Right atrium auricular region (tissue), 2 donors: ENCODE measurements at regions not wholly inside any gene's neighbourhood (a gene's known extent, or its start where the extent isn't known, plus 50 kb on each side); places are given as distances from the start of the nearest gene placed in this dataset.

Source experiments
- DNase-seq: peaks from one replicate; pipeline ENCODE4 v3.0.0-alpha.2; 2019; ENCODE audit warnings: low spot score
- H3K27ac ChIP-seq, 2 donors: fragments of 200-600 bp; sonication (generic); 1 replicate in 1 of 2; 2 replicates in 1 of 2; pipeline ENCODE4 v1.5.1; 2016 to 2019
- H3K27me3 ChIP-seq, 2 donors: fragments of 200-600 bp; sonication (generic); one replicate each; pipeline versions ENCODE4 v1.5.1 to v1.6.0; 2017 to 2019
- H3K36me3 ChIP-seq: fragments of 200-600 bp; sonication (generic); one replicate; pipeline ENCODE4 v1.5.1; 2016
- H3K4me1 ChIP-seq, 2 donors: fragments of 200-600 bp; sonication (generic); one replicate each; pipeline versions ENCODE4 v1.5.1 to v1.6.0; 2017 to 2019
- H3K4me3 ChIP-seq, 2 donors: fragments of 200-600 bp; sonication (generic); 1 replicate in 1 of 2; 2 replicates in 1 of 2; pipeline ENCODE4 v1.5.1; 2017 to 2019; ENCODE audit warnings: mild to moderate bottlenecking in 1 of 2, moderate library complexity in 1 of 2
- H3K9me3 ChIP-seq, 2 donors: fragments of 200-600 bp; sonication (generic); one replicate each; pipeline ENCODE4 v1.5.1; 2019
- TF ChIP-seq, protein P1 (sequence below), 2 donors: fragments of 200-600 bp; sonication (generic); IDR thresholded peaks; one replicate each; pipeline ENCODE4 v1.5.1; 2019; ENCODE audit warnings: antibody characterized with exemption in 2 of 2

DNA sequence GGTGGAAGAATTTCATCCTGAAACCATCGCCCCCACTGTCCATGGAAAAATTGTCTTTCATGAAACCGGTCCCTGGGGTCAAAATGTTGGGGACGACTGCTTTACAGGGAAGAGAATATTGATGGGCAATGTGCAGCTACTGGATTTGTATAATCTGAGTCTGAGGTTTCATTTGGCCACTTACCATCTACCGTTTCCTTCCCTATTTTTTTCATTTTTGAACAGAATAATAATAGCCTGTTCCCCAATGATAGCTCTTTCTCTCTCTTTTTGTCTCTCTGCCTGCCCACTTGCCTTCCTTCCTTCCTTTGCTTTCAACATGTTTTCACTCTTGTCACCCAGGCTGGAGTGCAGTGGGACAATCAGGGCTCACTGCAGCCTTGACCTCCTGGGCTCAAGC lies 78.3 kb upstream of the TLK1 start:
- Histone ChIP-seq H3K27me3 (no peaks in the 10 kb centered on the region), H3K4me1 (no peaks in the 10 kb centered on the region), H3K36me3 (no peaks in the 10 kb centered on the region), H3K4me3 (no peak overlapping the region), H3K9me3 (no peaks in the 10 kb centered on the region), H3K27ac (no peak overlapping the region)
- DNase-seq = no peak
- TF ChIP-seq, protein P1, sequence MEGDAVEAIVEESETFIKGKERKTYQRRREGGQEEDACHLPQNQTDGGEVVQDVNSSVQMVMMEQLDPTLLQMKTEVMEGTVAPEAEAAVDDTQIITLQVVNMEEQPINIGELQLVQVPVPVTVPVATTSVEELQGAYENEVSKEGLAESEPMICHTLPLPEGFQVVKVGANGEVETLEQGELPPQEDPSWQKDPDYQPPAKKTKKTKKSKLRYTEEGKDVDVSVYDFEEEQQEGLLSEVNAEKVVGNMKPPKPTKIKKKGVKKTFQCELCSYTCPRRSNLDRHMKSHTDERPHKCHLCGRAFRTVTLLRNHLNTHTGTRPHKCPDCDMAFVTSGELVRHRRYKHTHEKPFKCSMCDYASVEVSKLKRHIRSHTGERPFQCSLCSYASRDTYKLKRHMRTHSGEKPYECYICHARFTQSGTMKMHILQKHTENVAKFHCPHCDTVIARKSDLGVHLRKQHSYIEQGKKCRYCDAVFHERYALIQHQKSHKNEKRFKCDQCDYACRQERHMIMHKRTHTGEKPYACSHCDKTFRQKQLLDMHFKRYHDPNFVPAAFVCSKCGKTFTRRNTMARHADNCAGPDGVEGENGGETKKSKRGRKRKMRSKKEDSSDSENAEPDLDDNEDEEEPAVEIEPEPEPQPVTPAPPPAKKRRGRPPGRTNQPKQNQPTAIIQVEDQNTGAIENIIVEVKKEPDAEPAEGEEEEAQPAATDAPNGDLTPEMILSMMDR (IDR thresholded peaks at IDR 0.05) = no peak

DNA sequence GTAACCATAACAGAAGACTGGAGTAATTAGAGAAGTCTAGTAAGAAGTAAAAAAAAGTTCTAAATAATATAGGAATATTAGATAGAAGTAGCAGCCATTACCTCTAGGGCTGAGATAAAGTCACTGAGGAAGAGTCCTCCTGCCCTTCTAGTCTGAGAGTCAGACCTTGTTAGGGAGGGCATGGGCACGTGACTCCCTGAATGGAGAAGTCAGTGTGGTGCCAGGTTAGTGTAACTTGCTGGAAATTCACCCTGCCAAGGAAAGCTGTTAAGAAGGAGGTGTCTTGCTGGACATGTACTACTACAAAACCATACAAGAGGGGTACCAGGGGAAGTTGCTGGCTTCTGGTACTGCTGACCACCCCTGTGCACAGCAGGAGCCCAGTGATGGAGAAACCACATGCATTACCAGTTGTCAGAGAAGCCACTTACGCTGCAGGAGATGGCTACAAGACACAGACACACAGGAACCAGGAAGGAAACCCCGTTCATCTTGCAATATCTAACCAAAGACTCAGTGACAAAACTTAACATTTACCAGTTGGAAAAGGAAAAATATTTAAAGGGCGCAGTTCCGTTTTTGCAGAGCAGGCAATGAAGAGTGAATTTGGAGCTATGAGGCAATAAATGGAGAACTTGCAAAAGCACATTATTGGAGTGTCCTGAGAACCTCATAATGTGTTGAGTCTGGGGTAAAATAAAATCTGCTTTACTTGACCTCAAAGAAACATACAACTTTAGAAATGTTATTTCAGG lies 77.2 kb upstream of the TLK1 start:
- H3K4me3 ChIP-seq = no peak overlapping the region
- H3K9me3 ChIP-seq = no peaks in the 10 kb centered on the region
- H3K27me3 ChIP-seq = no peaks in the 10 kb centered on the region
- no peaks in the 10 kb centered on the region for H3K4me1 ChIP-seq
- TF ChIP-seq, protein P1 (IDR thresholded peaks at IDR 0.05) = no peak
- no peak for DNase-seq
- H3K36me3 ChIP-seq = no peaks in the 10 kb centered on the region
- H3K27ac ChIP-seq = no peak overlapping the region

DNA sequence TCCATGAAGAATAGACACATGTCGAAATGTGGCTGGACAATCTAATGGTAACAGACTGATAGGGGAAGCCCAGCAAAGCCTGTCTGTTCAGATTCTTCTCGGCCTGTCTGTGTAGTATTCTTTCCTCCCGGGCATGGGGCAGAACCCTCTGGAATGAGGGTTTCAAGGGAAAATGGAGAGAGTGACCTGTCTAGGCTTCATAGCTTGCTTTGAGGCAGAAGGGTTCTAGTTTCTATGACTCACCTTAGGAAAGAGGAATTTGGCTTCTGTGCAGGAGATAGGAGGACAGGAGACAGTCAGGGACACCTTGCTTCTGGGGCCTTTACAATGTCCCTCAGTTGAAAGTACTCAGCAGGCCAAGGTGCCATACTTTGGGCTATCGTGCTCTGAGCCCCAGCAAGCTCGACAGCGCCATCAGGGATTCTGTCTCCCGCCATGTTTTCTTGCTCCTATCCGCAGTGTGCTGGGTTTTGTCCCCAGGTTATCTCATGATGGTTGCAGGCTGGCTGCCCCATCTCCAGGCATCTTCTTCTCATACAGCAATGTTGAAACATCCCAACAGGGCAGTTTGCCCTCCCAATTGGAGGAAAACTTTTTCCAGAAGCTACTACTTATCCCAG lies 74.7 kb upstream of the TLK1 start:
- H3K27ac ChIP-seq = no peak overlapping the region
- TF ChIP-seq, protein P1 (IDR thresholded peaks at IDR 0.05) = no peak
- no peak overlapping the region for H3K4me3 ChIP-seq
- H3K9me3 ChIP-seq = no peaks in the 10 kb centered on the region
- H3K4me1 ChIP-seq = no peaks in the 10 kb centered on the region
- no peak for DNase-seq
- no peaks in the 10 kb centered on the region for H3K36me3 ChIP-seq
- no peaks in the 10 kb centered on the region for H3K27me3 ChIP-seq

DNA sequence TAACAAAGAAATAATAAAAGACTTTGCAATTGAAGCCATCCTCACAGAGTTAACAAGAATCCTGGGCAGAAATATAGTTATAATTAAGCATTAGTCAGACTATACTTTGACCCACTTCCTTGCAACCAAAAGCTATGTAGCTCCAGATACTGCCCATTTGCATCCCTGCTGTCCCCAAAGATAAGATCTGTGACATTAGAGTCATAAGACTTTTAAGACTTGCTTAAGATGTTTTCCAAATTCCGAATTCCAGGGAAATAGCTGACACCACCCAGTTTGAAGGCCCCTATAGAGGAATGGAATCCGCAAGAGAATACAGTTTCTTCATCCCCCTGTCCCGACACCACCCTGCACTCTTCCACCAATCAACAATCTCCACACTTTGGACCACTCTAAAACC lies 69.5 kb upstream of the TLK1 start:
- no peak overlapping the region for H3K4me3 ChIP-seq
- DNase-seq = no peak

DNA sequence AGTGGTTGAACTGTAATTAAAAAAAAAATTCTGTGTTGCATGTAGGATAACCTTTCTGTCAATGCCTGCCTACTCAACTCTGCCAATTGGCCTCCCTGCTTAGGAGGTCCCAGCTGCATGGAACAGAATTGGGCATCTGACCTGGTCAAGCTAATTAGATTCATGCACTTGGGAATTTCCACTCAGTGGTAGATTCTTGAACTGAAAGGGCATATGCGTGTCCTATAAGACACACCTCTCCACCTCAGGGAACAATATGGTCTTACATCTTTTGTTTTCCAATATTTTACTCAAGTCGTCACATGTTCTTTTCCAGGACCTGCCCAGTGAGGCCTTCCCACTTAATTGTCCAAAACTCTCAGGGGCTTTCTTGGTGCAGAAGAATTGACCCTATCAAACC lies 68.1 kb upstream of the TLK1 start:
- Histone ChIP-seq H3K27me3 (no peaks in the 10 kb centered on the region), H3K9me3 (peaks cover 0 to 7% of the 10 kb centered on the region in 2 donors), H3K4me1 (no peaks in the 10 kb centered on the region), H3K36me3 (no peaks in the 10 kb centered on the region), H3K27ac (no peak overlapping the region), H3K4me3 (no peak overlapping the region)
- no peak for DNase-seq
- TF ChIP-seq, protein P1 (IDR thresholded peaks at IDR 0.05) = no peak

More for the DNA sequence above, 69.5 kb upstream of the TLK1 start:
- Histone ChIP-seq H3K4me1 (no peaks in the 10 kb centered on the region), H3K27me3 (no peaks in the 10 kb centered on the region), H3K9me3 (no peaks in the 10 kb centered on the region), H3K27ac (no peak overlapping the region), H3K36me3 (no peaks in the 10 kb centered on the region)
- TF ChIP-seq, protein P1 (IDR thresholded peaks at IDR 0.05) = no peak
